Sigmoid colon (tissue), 6 donors: ENCODE measurements at regions not wholly inside any gene's neighbourhood (a gene's known extent, or its start where the extent isn't known, plus 50 kb on each side); places are given as distances from the start of the nearest gene placed in this dataset.

Experiments used
- DNase-seq: peaks from one replicate; pipeline ENCODE4 v3.0.0-alpha.2; 2019
- H3K27ac ChIP-seq, 4 donors: fragments of 200-600 bp; sonication (generic); one replicate each; pipeline ENCODE4 v1.5.1; 2016 to 2019; ENCODE audit warnings: mild to moderate bottlenecking in 1 of 4
- H3K27me3 ChIP-seq, 3 donors: fragments of 200-600 bp; sonication (generic); one replicate each; pipeline ENCODE4 v1.5.1; 2019; ENCODE audit warnings: mild to moderate bottlenecking in 1 of 3
- H3K36me3 ChIP-seq, 4 donors: fragments of 200-600 bp; sonication (generic); one replicate each; pipeline ENCODE4 v1.5.1; 2016 to 2019
- H3K4me1 ChIP-seq, 4 donors: fragments of 200-600 bp; sonication (generic); one replicate each; pipeline ENCODE4 v1.5.1; 2017 to 2019
- H3K4me3 ChIP-seq, 4 donors: fragments of 200-600 bp; sonication (generic); one replicate each; pipeline ENCODE4 v1.5.1; 2017 to 2019; ENCODE audit warnings: mild to moderate bottlenecking in 2 of 4, moderate library complexity in 1 of 4
- H3K9me3 ChIP-seq, 4 donors: fragments of 200-600 bp in 3 of 4; sonication (generic) in 3 of 4; one replicate each; pipeline versions ENCODE4 v1.5.1 to v1.6.1; 2013 to 2019
- CTCF ChIP-seq, 4 experiments: fragments of 450-650 bp in 3 of 4; fragments of 200-600 bp in 1 of 4; IDR thresholded peaks; one replicate each; pipeline ENCODE4 v1.5.1; 2016 to 2019; ENCODE audit warnings: antibody characterized with exemption in 4 of 4, mild to moderate bottlenecking in 3 of 4, moderate library complexity in 2 of 4
- EP300 ChIP-seq, 4 donors: sonication (generic); formaldehyde crosslinking; IDR thresholded peaks; one replicate each; pipeline ENCODE4 v1.6.1; 2017; ENCODE audit warnings: antibody characterized with exemption in 4 of 4
- POLR2A ChIP-seq, 2 donors: fragments of 450-650 bp; IDR thresholded peaks; one replicate each; pipeline ENCODE4 v1.6.1; 2016; ENCODE audit warnings: antibody characterized with exemption in 2 of 2, mild to moderate bottlenecking in 2 of 2, moderate library complexity in 2 of 2
- POLR2AphosphoS5 ChIP-seq, 4 donors: sonication (generic); formaldehyde crosslinking; IDR thresholded peaks; one replicate each; pipeline ENCODE4 v1.6.1; 2017; ENCODE audit warnings: antibody characterized with exemption in 4 of 4
- WGBS, 2 donors: extraction: QIAGEN DNeasy Blood & Tissue Kit; methylation state at CpG; one replicate each; pipeline ENCODE4 v1.1.7; 2013; 5-methylcytosine and 5-hydroxymethylcytosine counted together
- intact Hi-C: fragments of 100-400 bp; cut with DNase I; formaldehyde crosslinking; loops from one replicate; pipeline ENCODE4 v1.15.1; 2023
- donor health status: healthy with polysubstance abuse.
- donor health status: healthy.

- Histone ChIP-seq H3K27ac (no peak overlapping the region), H3K27me3 (no peaks in the 10 kb centered on the region), H3K9me3 (no peaks in the 10 kb centered on the region), H3K36me3 (no peaks in the 10 kb centered on the region), H3K4me3 (no peak overlapping the region), H3K4me1 (no peaks in the 10 kb centered on the region)
- intact Hi-C loops = no loop called here
- DNase-seq = no peak
- 78 to 79% methylated on average over 2 of the region's 2 CpGs for WGBS, 2 donors
- TF ChIP-seq EP300 (IDR thresholded peaks at IDR 0.05) = no peak
- TF ChIP-seq POLR2A (IDR thresholded peaks at IDR 0.05) = no peak
- no peak for TF ChIP-seq CTCF (IDR thresholded peaks at IDR 0.05)
- TF ChIP-seq POLR2AphosphoS5 (IDR thresholded peaks at IDR 0.05) = no peak
Measured at GRCh38 chr2:188196343-188197008, 95.2 kb upstream of the GULP1 start.

- Histone ChIP-seq H3K9me3 (no peaks in the 10 kb centered on the region), H3K36me3 (no peaks in the 10 kb centered on the region), H3K27ac (no peak overlapping the region), H3K27me3 (no peaks in the 10 kb centered on the region), H3K4me1 (no peaks in the 10 kb centered on the region), H3K4me3 (no peak overlapping the region)
- TF ChIP-seq POLR2A (IDR thresholded peaks at IDR 0.05) (no peak), EP300 (IDR thresholded peaks at IDR 0.05) (no peak), CTCF (IDR thresholded peaks at IDR 0.05) (no peak), POLR2AphosphoS5 (IDR thresholded peaks at IDR 0.05) (no peak)
- intact Hi-C loops = no loop called here
- no peak for DNase-seq
- 75 to 87% methylated on average over 3 of the region's 3 CpGs for WGBS, 2 donors
Measured at GRCh38 chr2:188199716-188200128, 92.0 kb upstream of the GULP1 start.

GRCh38 chr2:188201639-188202038 is 90.0 kb upstream of the GULP1 start:
- Histone ChIP-seq H3K27ac (no peak overlapping the region), H3K4me3 (no peak overlapping the region), H3K27me3 (no peaks in the 10 kb centered on the region), H3K4me1 (no peaks in the 10 kb centered on the region), H3K9me3 (no peaks in the 10 kb centered on the region), H3K36me3 (no peaks in the 10 kb centered on the region)
- WGBS, 2 donors = 88 to 91% methylated on average over 2 of the region's 2 CpGs
- DNase-seq = no peak
- TF ChIP-seq POLR2AphosphoS5 (IDR thresholded peaks at IDR 0.05) = no peak
- no peak for TF ChIP-seq POLR2A (IDR thresholded peaks at IDR 0.05)
- TF ChIP-seq CTCF (IDR thresholded peaks at IDR 0.05) = no peak
- no peak for TF ChIP-seq EP300 (IDR thresholded peaks at IDR 0.05)
- intact Hi-C loops = no loop called here

- Histone ChIP-seq H3K9me3 (no peaks in the 10 kb centered on the region), H3K36me3 (no peaks in the 10 kb centered on the region), H3K27me3 (no peaks in the 10 kb centered on the region), H3K27ac (no peak overlapping the region), H3K4me1 (no peaks in the 10 kb centered on the region), H3K4me3 (no peak overlapping the region)
- DNase-seq = no peak
- 84 to 97% methylated on average over 1 of the region's 1 CpG for WGBS, 2 donors
- TF ChIP-seq POLR2AphosphoS5 (IDR thresholded peaks at IDR 0.05) = no peak
- no peak for TF ChIP-seq EP300 (IDR thresholded peaks at IDR 0.05)
- no peak for TF ChIP-seq CTCF (IDR thresholded peaks at IDR 0.05)
- no peak for TF ChIP-seq POLR2A (IDR thresholded peaks at IDR 0.05)
- intact Hi-C loops = no loop called here
Measured at GRCh38 chr2:188202777-188203176, 88.9 kb upstream of the GULP1 start.

GRCh38 chr2:188203776-188204175 is 87.9 kb upstream of the GULP1 start:
- intact Hi-C loops = no loop called here
- 93 to 95% methylated on average over 2 of the region's 2 CpGs for WGBS, 2 donors
- no peak overlapping the region for H3K27ac ChIP-seq
- TF ChIP-seq EP300 (IDR thresholded peaks at IDR 0.05) (no peak), POLR2A (IDR thresholded peaks at IDR 0.05) (no peak), POLR2AphosphoS5 (IDR thresholded peaks at IDR 0.05) (no peak), CTCF (IDR thresholded peaks at IDR 0.05) (no peak)
- no peaks in the 10 kb centered on the region for H3K36me3 ChIP-seq
- no peak overlapping the region for H3K4me3 ChIP-seq
- no peaks in the 10 kb centered on the region for H3K9me3 ChIP-seq
- DNase-seq = no peak
- no peaks in the 10 kb centered on the region for H3K27me3 ChIP-seq
- no peaks in the 10 kb centered on the region for H3K4me1 ChIP-seq
